Frontal cortex (tissue), 3 donors: ENCODE measurements at regions not wholly inside any gene's neighbourhood (a gene's known extent, or its start where the extent isn't known, plus 50 kb on each side); places are given as distances from the start of the nearest gene placed in this dataset.
"Not testable (repeated sequence)": the region's sequence is repeated elsewhere in the genome, so short reads cannot be mapped to it uniquely, and the experiment has no call there.

Experiments
- DNase-seq, 2 donors: peaks; one replicate each; pipeline ENCODE4 v3.0.0; 2012; ENCODE audit warnings: low spot score in 2 of 2
- FAIRE-seq: peaks from 2 replicates; lab custom pipeline; 2012; peaks lifted over from hg19 to GRCh38; lab: Jason Lieb, UNC
- donor health status: control.
- donor health status: control.
- donor health status: control.

GRCh38 chr7:120059641-120060040, 213.3 kb upstream of the KCND2 start:
- no peak for DNase-seq
- no peak for FAIRE-seq

GRCh38 chr7:120060281-120060680, 212.7 kb upstream of the KCND2 start:
- DNase-seq (no peak), FAIRE-seq (no peak)

- DNase-seq (no peak), FAIRE-seq (no peak)
Observed at GRCh38 chr7:120060875-120061274, 212.1 kb upstream of the KCND2 start.

GRCh38 chr7:120064565-120064964, 208.4 kb upstream of the KCND2 start:
- FAIRE-seq (no peak), DNase-seq (no peak)

GRCh38 chr7:120066898-120067297, 206.1 kb upstream of the KCND2 start:
- not testable (repeated sequence) for DNase-seq, FAIRE-seq

- FAIRE-seq (no peak), DNase-seq (no peak)
Observed at GRCh38 chr7:120070201-120070600, 202.8 kb upstream of the KCND2 start.

GRCh38 chr7:120077777-120078176, 195.2 kb upstream of the KCND2 start:
- DNase-seq (no peak), FAIRE-seq (peak; percentile 66)

- no peak for DNase-seq
Observed at GRCh38 chr7:120079022-120079421, 194.0 kb upstream of the KCND2 start.

GRCh38 chr7:120079704-120080103, 193.3 kb upstream of the KCND2 start:
- FAIRE-seq (no peak), DNase-seq (no peak)

More at GRCh38 chr7:120079022-120079421, 194.0 kb upstream of the KCND2 start:
- FAIRE-seq = no peak

GRCh38 chr7:120086468-120086867, 186.5 kb upstream of the KCND2 start:
- not testable (repeated sequence) for FAIRE-seq, DNase-seq

- no peak for DNase-seq
- FAIRE-seq = no peak
Observed at GRCh38 chr7:120089968-120090367, 183.0 kb upstream of the KCND2 start.

GRCh38 chr7:120091807-120092206, 181.2 kb upstream of the KCND2 start:
- no peak for FAIRE-seq
- DNase-seq = no peak

GRCh38 chr7:120097020-120097419, 176.0 kb upstream of the KCND2 start:
- DNase-seq = no peak
- FAIRE-seq = no peak

- FAIRE-seq (no peak), DNase-seq (no peak)
Observed at GRCh38 chr7:120097774-120098173, 175.2 kb upstream of the KCND2 start.

- DNase-seq (no peak), FAIRE-seq (no peak)
Observed at GRCh38 chr7:120108376-120108775, 164.6 kb upstream of the KCND2 start.

- no peak for FAIRE-seq
- DNase-seq = no peak
Observed at GRCh38 chr7:120110169-120110568, 162.8 kb upstream of the KCND2 start.

GRCh38 chr7:120114626-120115025, 158.3 kb upstream of the KCND2 start:
- FAIRE-seq (no peak), DNase-seq (no peak)

GRCh38 chr7:120123528-120123927, 149.4 kb upstream of the KCND2 start:
- DNase-seq = no peak

GRCh38 chr7:120131096-120131839, 141.7 kb upstream of the KCND2 start:
- DNase-seq (no peak), FAIRE-seq (no peak)

More at GRCh38 chr7:120123528-120123927, 149.4 kb upstream of the KCND2 start:
- FAIRE-seq = no peak

- FAIRE-seq = no peak
- DNase-seq = no peak
Observed at GRCh38 chr7:120138497-120138896, 134.5 kb upstream of the KCND2 start.

- no peak for FAIRE-seq
- no peak for DNase-seq
Observed at GRCh38 chr7:120156476-120156875, 116.5 kb upstream of the KCND2 start.

GRCh38 chr7:120160166-120160565, 112.8 kb upstream of the KCND2 start:
- no peak for FAIRE-seq
- no peak for DNase-seq
